Fibroblast of lung (primary cell): ENCODE measurements at regions not wholly inside any gene's neighbourhood (a gene's known extent, or its start where the extent isn't known, plus 50 kb on each side); places are given as distances from the start of the nearest gene placed in this dataset.

Experiments used
- DNase-seq, 2 donors: peaks; one replicate each; pipeline versions ENCODE4 v3.0.0 to v3.0.0-alpha.2; 2010; ENCODE audit warnings: low read depth in 2 of 2
- H2AFZ ChIP-seq: 2 replicates; pipeline ENCODE4 v1.5.1; 2012; ENCODE audit warnings: low read length, control low read depth, inconsistent platforms
- H3K27ac ChIP-seq: 2 replicates; pipeline ENCODE4 v1.5.1; 2011; ENCODE audit warnings: low read length, control low read depth; ENCODE audit not compliant: insufficient read depth
- H3K27me3 ChIP-seq: 2 replicates; pipeline ENCODE4 v1.5.1; 2011; ENCODE audit warnings: mild to moderate bottlenecking, low read length; ENCODE audit not compliant: control insufficient read depth, insufficient read depth
- H3K36me3 ChIP-seq: 2 replicates; pipeline ENCODE4 v1.5.1; 2011; ENCODE audit warnings: low read length; ENCODE audit not compliant: control insufficient read depth, insufficient read depth
- H3K4me1 ChIP-seq: 2 replicates; pipeline ENCODE4 v1.5.1; 2011; ENCODE audit warnings: low read length; ENCODE audit not compliant: control insufficient read depth, insufficient read depth; ENCODE audit errors: extremely low read depth
- H3K4me2 ChIP-seq: 2 replicates; pipeline ENCODE4 v1.5.1; 2011; ENCODE audit warnings: low read length, control low read depth; ENCODE audit not compliant: insufficient read depth; ENCODE audit errors: extremely low read depth
- H3K4me3 ChIP-seq, 4 experiments: fragments of 200-600 bp in 1 of 4; sonication (generic) in 1 of 4; replicated peaks in 1 of 4; 2 replicates each; pipeline ENCODE4 v1.5.1; 2011 to 2016; ENCODE audit warnings: low read length in 4 of 4, low read depth in 3 of 4, mild to moderate bottlenecking in 3 of 4, control low read depth in 2 of 4, inconsistent platforms in 1 of 4, mixed read lengths in 1 of 4; ENCODE audit not compliant: insufficient read depth in 1 of 4; ENCODE audit errors: control extremely low read depth in 1 of 4
- H3K79me2 ChIP-seq: 2 replicates; pipeline ENCODE4 v1.5.1; 2012; ENCODE audit warnings: mild to moderate bottlenecking, low read length, inconsistent platforms; ENCODE audit not compliant: control insufficient read depth, insufficient read depth
- H3K9ac ChIP-seq: 2 replicates; pipeline ENCODE4 v1.5.1; 2011; ENCODE audit warnings: mild to moderate bottlenecking, low read length, control low read depth; ENCODE audit not compliant: insufficient read depth
- H3K9me3 ChIP-seq: 2 replicates; pipeline ENCODE4 v1.5.1; 2012; ENCODE audit warnings: low read depth, low read length; ENCODE audit not compliant: control insufficient read depth, insufficient read depth
- H4K20me1 ChIP-seq: 2 replicates; pipeline ENCODE4 v1.5.1; 2011; ENCODE audit warnings: low read length; ENCODE audit not compliant: control insufficient read depth, insufficient read depth; ENCODE audit errors: extremely low read depth
- CTCF ChIP-seq, 2 donors: IDR thresholded peaks in 1 of 2; conservative IDR thresholded peaks in 1 of 2; 1 replicate in 1 of 2; 2 replicates in 1 of 2; pipeline ENCODE4 v1.5.1; 2011 to 2012; ENCODE audit warnings: low read length in 2 of 2, control low read depth in 1 of 2, inconsistent platforms in 1 of 2, low read depth in 1 of 2, mild to moderate bottlenecking in 1 of 2
- EZH2 ChIP-seq: IDR thresholded peaks from 2 replicates; pipeline ENCODE4 v1.5.1; 2012; ENCODE audit warnings: low read length, control low read depth, mild to moderate bottlenecking; ENCODE audit errors: missing control alignments

- Histone ChIP-seq H3K4me3 (no peak overlapping the region), H3K4me1 (no peaks in the 10 kb centered on the region)
Measured at GRCh38 chr3:66655044-66655443, 154.2 kb upstream of the LRIG1 start.

GRCh38 chr3:66655671-66656070, 154.8 kb upstream of the LRIG1 start:
- Histone ChIP-seq H3K9ac (no peak overlapping the region), H3K4me3 (no peak overlapping the region), H3K4me1 (no peaks in the 10 kb centered on the region), H2AFZ (no peak overlapping the region), H3K36me3 (no peaks in the 10 kb centered on the region), H3K27ac (no peak overlapping the region), H3K27me3 (no peaks in the 10 kb centered on the region), H3K79me2 (no peaks in the 10 kb centered on the region), H3K4me2 (no peak overlapping the region), H4K20me1 (no peaks in the 10 kb centered on the region), H3K9me3 (no peaks in the 10 kb centered on the region)
- DNase-seq, result no peak
- TF ChIP-seq EZH2, result no peak
- no peak for TF ChIP-seq CTCF (conservative IDR thresholded peaks at IDR 0.05 in 1 of 2, IDR thresholded peaks at IDR 0.05 in 1 of 2; ENCODE audit: low read depth in 1 of 2, low read length in 2 of 2)

More at GRCh38 chr3:66655044-66655443, 154.2 kb upstream of the LRIG1 start:
- Histone ChIP-seq H3K79me2 (no peaks in the 10 kb centered on the region), H3K27ac (no peak overlapping the region), H3K4me2 (no peak overlapping the region), H3K27me3 (no peaks in the 10 kb centered on the region), H4K20me1 (no peaks in the 10 kb centered on the region), H3K9me3 (no peaks in the 10 kb centered on the region), H2AFZ (no peak overlapping the region), H3K9ac (no peak overlapping the region), H3K36me3 (no peaks in the 10 kb centered on the region)
- TF ChIP-seq EZH2 (no peak), CTCF (conservative IDR thresholded peaks at IDR 0.05 in 1 of 2, IDR thresholded peaks at IDR 0.05 in 1 of 2; ENCODE audit: low read depth in 1 of 2, low read length in 2 of 2) (no peak)
- no peak for DNase-seq

GRCh38 chr3:66656609-66657008, 155.8 kb upstream of the LRIG1 start:
- no peak overlapping the region for H2AFZ ChIP-seq
- no peaks in the 10 kb centered on the region for H3K36me3 ChIP-seq
- DNase-seq, result no peak
- H3K9ac ChIP-seq, result no peak overlapping the region
- TF ChIP-seq EZH2 (no peak), CTCF (conservative IDR thresholded peaks at IDR 0.05 in 1 of 2, IDR thresholded peaks at IDR 0.05 in 1 of 2; ENCODE audit: low read depth in 1 of 2, low read length in 2 of 2) (no peak)
- H3K4me3 ChIP-seq, result no peak overlapping the region
- no peaks in the 10 kb centered on the region for H3K9me3 ChIP-seq
- no peak overlapping the region for H3K27ac ChIP-seq
- no peaks in the 10 kb centered on the region for H3K79me2 ChIP-seq
- H3K4me1 ChIP-seq, result no peaks in the 10 kb centered on the region
- H3K27me3 ChIP-seq, result no peaks in the 10 kb centered on the region
- no peak overlapping the region for H3K4me2 ChIP-seq
- no peaks in the 10 kb centered on the region for H4K20me1 ChIP-seq
